ENCODE measurements at regions not wholly inside any gene's neighbourhood (a gene's known extent, or its start where the extent isn't known, plus 50 kb on each side); places are given as distances from the start of the nearest gene placed in this dataset.

DNA sequence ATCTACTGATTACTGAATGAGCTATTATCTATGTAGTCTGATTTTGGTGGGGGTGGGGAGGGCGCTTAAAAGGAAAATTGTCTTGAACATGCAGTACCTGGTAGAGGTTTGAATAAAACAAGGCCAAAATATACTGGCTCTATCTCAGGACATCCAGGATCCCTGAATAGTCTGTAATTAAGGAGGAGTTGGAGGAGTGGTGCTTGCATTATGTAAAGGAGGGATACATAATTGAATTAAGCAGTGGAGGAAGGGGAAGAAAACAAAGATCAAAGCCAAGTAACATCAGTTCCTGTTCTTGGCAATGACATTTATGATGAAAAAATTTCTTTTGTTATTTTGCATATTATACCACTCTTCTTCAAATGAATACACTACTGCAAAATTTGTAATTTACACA, 539.4 kb upstream of the ZEB2 start:
- TF ChIP-seq, protein P1, sequence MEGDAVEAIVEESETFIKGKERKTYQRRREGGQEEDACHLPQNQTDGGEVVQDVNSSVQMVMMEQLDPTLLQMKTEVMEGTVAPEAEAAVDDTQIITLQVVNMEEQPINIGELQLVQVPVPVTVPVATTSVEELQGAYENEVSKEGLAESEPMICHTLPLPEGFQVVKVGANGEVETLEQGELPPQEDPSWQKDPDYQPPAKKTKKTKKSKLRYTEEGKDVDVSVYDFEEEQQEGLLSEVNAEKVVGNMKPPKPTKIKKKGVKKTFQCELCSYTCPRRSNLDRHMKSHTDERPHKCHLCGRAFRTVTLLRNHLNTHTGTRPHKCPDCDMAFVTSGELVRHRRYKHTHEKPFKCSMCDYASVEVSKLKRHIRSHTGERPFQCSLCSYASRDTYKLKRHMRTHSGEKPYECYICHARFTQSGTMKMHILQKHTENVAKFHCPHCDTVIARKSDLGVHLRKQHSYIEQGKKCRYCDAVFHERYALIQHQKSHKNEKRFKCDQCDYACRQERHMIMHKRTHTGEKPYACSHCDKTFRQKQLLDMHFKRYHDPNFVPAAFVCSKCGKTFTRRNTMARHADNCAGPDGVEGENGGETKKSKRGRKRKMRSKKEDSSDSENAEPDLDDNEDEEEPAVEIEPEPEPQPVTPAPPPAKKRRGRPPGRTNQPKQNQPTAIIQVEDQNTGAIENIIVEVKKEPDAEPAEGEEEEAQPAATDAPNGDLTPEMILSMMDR (tag by site-specific recombination; IDR thresholded peaks at IDR 0.05), result no peak
- TF ChIP-seq, protein P2, sequence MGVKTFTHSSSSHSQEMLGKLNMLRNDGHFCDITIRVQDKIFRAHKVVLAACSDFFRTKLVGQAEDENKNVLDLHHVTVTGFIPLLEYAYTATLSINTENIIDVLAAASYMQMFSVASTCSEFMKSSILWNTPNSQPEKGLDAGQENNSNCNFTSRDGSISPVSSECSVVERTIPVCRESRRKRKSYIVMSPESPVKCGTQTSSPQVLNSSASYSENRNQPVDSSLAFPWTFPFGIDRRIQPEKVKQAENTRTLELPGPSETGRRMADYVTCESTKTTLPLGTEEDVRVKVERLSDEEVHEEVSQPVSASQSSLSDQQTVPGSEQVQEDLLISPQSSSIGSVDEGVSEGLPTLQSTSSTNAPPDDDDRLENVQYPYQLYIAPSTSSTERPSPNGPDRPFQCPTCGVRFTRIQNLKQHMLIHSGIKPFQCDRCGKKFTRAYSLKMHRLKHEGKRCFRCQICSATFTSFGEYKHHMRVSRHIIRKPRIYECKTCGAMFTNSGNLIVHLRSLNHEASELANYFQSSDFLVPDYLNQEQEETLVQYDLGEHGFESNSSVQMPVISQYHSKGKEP (tag by site-specific recombination; IDR thresholded peaks at IDR 0.05), result no peak
- TF ChIP-seq ZNF670 (tag by site-specific recombination; IDR thresholded peaks at IDR 0.05; ENCODE audit: low read depth), result no peak
- TF ChIP-seq ZNF214 (tag by site-specific recombination; IDR thresholded peaks at IDR 0.05; ENCODE audit: borderline replicate concordance), result no peak
- no peak for TF ChIP-seq ZFP37 (tag by site-specific recombination; IDR thresholded peaks at IDR 0.05)
- TF ChIP-seq SALL2 (tag by site-specific recombination; IDR thresholded peaks at IDR 0.05; ENCODE audit: borderline replicate concordance), result no peak
- TF ChIP-seq, protein P3, sequence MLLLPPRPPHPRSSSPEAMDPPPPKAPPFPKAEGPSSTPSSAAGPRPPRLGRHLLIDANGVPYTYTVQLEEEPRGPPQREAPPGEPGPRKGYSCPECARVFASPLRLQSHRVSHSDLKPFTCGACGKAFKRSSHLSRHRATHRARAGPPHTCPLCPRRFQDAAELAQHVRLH (tag by site-specific recombination; IDR thresholded peaks at IDR 0.05), result no peak

Measured in HEK293 (cell line).